ENCODE measurements at regions not wholly inside any gene's neighbourhood (a gene's known extent, or its start where the extent isn't known, plus 50 kb on each side); places are given as distances from the start of the nearest gene placed in this dataset.
"Not testable (repeated sequence)": the region's sequence is repeated elsewhere in the genome, so short reads cannot be mapped to it uniquely, and the experiment has no call there.

DNA sequence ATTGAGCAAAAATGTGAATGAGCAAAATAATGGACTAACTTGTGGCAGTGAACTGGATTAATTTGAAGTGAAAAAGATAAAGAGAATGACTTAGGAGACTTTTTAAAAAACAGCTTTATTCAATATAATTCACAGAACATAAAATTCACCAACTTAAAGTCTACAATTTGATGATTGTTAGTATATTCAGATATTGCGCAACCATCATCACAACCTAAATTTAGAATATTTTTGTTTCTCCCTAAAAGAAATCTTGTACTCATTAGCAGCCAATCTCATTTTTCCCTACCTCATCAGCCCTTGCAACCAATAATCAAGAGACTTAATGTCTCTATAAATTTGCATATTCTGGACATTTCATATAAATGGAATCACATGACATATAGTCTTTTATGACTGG, 496.5 kb downstream of the IGSF11 start:
- TF ChIP-seq, protein P1, sequence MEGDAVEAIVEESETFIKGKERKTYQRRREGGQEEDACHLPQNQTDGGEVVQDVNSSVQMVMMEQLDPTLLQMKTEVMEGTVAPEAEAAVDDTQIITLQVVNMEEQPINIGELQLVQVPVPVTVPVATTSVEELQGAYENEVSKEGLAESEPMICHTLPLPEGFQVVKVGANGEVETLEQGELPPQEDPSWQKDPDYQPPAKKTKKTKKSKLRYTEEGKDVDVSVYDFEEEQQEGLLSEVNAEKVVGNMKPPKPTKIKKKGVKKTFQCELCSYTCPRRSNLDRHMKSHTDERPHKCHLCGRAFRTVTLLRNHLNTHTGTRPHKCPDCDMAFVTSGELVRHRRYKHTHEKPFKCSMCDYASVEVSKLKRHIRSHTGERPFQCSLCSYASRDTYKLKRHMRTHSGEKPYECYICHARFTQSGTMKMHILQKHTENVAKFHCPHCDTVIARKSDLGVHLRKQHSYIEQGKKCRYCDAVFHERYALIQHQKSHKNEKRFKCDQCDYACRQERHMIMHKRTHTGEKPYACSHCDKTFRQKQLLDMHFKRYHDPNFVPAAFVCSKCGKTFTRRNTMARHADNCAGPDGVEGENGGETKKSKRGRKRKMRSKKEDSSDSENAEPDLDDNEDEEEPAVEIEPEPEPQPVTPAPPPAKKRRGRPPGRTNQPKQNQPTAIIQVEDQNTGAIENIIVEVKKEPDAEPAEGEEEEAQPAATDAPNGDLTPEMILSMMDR (IDR thresholded peaks at IDR 0.05; ENCODE audit: low read depth, low read length) = no peak
- in situ Hi-C loops (cut with HindIII; ENCODE audit: low sequenced_read_pairs) = no loop called here
- H3K4me3 ChIP-seq (ENCODE audit: low read depth, low read length) = no peak overlapping the region
- DNase-seq (ENCODE audit: low read depth, low spot score) = no peak

DNA sequence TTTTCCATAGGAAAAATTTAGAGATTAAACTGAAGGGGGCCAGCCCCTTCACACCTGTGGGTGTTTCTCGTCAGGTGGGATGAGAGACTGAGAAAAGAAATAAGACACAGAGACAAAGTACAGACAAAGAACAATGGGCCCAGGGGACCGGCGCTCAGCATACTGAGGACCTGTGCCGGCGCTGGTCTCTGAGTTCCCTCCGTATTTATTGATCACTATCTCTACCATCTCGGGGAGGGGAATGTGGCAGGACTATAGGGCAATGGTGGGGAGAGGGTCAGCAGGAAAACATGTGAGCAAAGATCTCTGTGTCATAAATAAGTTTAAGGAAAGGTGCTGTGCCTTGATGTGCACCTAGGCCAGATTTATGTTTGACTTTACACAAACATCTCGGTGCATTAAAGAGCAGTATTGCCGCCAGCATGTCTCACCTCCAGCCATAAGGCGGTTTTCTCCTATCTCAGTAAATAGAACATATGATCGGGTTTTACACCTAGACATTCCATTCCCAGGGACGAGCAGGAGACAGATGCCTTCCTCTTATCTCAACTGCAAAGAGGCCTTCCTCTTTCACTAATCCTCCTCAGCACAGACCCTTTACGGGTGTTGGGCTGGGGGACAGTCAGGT, 494.7 kb downstream of the IGSF11 start:
- H3K4me3 ChIP-seq (ENCODE audit: low read depth, low read length); DNase-seq (ENCODE audit: low read depth, low spot score); in situ Hi-C loops (cut with HindIII; ENCODE audit: low sequenced_read_pairs): not testable (repeated sequence)

DNA sequence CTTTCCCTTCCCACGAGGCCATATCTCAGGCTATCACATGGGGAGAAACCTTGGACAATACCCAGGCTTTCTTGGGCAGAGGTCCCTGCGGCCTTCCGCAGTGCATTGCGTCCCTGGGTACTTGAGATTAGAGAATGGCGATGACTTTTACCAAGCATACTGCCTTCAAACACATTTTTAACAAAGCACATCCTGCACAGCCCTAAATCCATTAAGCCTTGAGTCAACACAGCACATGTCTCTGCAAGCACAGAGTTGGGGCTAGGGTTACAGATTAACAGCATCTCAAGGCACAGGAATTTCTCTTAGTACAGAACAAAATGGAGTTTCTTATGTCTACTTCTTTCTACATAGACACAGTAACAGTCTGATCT, 494.2 kb downstream of the IGSF11 start:
- DNase-seq (ENCODE audit: low read depth, low spot score); H3K4me3 ChIP-seq (ENCODE audit: low read depth, low read length); in situ Hi-C loops (cut with HindIII; ENCODE audit: low sequenced_read_pairs): not testable (repeated sequence)

DNA sequence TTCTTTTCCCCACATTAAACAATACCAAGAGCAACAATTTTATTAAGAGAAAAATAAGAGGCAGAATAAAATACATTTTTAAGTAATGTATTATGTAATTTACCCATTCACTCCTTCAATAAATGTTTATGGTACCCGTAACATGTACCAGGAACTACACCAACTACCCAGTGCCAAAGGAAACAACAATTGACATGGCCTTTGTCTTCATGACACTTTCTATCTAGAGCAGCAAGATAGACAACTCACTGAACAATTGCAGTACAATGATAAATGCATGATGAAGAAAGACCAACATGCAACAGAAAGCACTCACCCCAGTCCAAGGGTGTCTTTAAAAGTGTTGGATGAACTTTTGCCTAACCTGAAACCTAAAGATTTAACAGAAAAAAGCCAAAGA, 493.8 kb downstream of the IGSF11 start:
- DNase-seq (ENCODE audit: low read depth, low spot score) = no peak
- TF ChIP-seq, protein P1 (IDR thresholded peaks at IDR 0.05; ENCODE audit: low read depth, low read length) = no peak
- no peak overlapping the region for H3K4me3 ChIP-seq (ENCODE audit: low read depth, low read length)
- in situ Hi-C loops (cut with HindIII; ENCODE audit: low sequenced_read_pairs) = no loop called here

DNA sequence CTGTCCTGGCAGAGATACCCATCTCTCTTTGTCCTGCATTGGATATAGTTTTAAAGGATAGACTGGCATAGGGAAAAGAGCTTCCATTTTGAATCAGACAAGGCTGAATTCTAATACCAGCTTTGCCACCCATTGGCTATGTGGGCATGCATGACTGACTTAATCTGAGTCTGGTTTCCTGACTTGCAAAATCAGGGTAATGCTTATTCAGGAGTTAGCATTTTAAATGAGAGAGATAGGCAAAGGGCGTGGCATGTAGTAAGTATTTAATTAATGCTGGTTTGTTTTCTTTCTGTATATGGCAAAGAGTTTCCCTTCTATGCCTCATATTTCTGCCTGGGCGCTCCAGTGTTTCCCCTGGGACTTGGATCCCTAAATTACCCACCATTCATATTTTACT, 492.9 kb downstream of the IGSF11 start:
- in situ Hi-C loops (cut with HindIII; ENCODE audit: low sequenced_read_pairs) = no loop called here
- TF ChIP-seq, protein P1 (IDR thresholded peaks at IDR 0.05; ENCODE audit: low read depth, low read length) = no peak

DNA sequence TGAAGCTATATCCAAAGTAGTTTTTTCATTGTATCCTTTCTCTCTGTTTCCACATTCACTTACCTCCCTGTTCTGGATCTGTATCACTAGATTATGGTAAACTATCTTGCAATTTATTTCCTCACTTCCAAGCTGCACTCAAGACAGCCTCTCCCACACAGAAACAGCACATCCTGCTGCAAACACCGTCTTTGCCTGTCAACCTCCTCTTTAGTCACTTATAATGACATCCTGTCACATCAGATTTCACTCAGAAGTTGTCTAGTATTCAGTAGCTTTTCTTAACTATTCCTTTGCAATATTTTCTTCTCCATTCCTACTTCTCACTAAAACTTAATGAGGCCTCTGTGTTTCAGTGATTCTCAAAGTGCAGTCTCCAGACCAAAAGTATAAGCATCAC, 490.8 kb downstream of the IGSF11 start:
- TF ChIP-seq, protein P1 (IDR thresholded peaks at IDR 0.05; ENCODE audit: low read depth, low read length) = no peak
- no peak for DNase-seq (ENCODE audit: low read depth, low spot score)
- in situ Hi-C loops (cut with HindIII; ENCODE audit: low sequenced_read_pairs) = no loop called here
- no peak overlapping the region for H3K4me3 ChIP-seq (ENCODE audit: low read depth, low read length)

More for the DNA sequence above, 492.9 kb downstream of the IGSF11 start:
- no peak for DNase-seq (ENCODE audit: low read depth, low spot score)
- no peak overlapping the region for H3K4me3 ChIP-seq (ENCODE audit: low read depth, low read length)

DNA sequence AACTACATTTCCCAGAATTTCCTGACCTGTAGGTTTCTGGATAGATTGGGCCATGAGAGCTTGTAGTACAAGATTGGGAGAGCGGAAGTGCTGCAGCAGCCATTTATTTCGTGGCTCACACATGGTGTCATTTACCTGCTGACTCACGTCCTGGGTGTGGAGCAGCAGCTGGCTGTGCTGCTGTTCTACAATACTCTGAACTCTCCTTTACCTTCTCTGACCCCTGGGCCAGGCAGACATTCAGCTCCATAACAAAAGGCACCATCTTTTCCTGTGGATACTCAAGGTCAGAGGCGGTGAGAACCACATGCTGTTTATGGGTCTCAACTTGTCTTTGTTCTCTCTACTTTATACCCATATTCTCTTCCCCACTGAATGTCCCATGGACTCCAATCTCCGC, 490.2 kb downstream of the IGSF11 start:
- in situ Hi-C loops (cut with HindIII; ENCODE audit: low sequenced_read_pairs) = no loop called here
- no peak for DNase-seq (ENCODE audit: low read depth, low spot score)
- TF ChIP-seq, protein P1 (IDR thresholded peaks at IDR 0.05; ENCODE audit: low read depth, low read length) = no peak
- no peak overlapping the region for H3K4me3 ChIP-seq (ENCODE audit: low read depth, low read length)

DNA sequence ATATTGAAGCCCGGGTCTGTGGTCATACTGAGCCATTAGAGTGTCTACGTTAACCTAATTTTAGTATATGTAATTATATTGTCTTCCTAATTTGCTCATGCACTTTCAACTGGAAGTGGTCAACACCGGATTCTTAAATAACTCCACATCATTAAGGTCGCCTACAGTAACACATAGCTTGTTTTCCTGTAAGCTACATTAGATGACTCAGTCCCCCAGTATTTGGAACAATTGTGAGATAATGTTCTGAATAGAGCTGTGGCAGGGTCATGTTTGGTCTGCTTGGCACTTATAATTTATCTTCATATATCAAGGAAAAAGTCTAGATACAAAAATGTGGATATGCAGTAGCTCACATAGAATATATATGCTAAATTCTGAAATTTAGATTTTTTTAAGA, 486.2 kb downstream of the IGSF11 start:
- no peak overlapping the region for H3K4me3 ChIP-seq (ENCODE audit: low read depth, low read length)
- DNase-seq (ENCODE audit: low read depth, low spot score) = no peak
- in situ Hi-C loops (cut with HindIII; ENCODE audit: low sequenced_read_pairs) = no loop called here
- TF ChIP-seq, protein P1 (IDR thresholded peaks at IDR 0.05; ENCODE audit: low read depth, low read length) = no peak

Measured in astrocyte of the spinal cord (primary cell).